Transverse colon (tissue), 3 donors: ENCODE measurements at regions not wholly inside any gene's neighbourhood (a gene's known extent, or its start where the extent isn't known, plus 50 kb on each side); places are given as distances from the start of the nearest gene placed in this dataset.

Experiments
- CTCF ChIP-seq, 5 experiments: fragments of 200-600 bp in 3 of 5; fragments of 450-650 bp in 2 of 5; sonication (generic) in 3 of 5; IDR thresholded peaks; 1 replicate in 2 of 5; 2 replicates in 3 of 5; pipeline ENCODE4 v1.5.1; 2016 to 2017; ENCODE audit warnings: antibody characterized with exemption in 5 of 5, inconsistent platforms in 3 of 5, mild to moderate bottlenecking in 2 of 5, moderate library complexity in 1 of 5
- POLR2A ChIP-seq: fragments of 450-650 bp; IDR thresholded peaks from one replicate; pipeline ENCODE4 v1.6.1; 2016; ENCODE audit warnings: antibody characterized with exemption, mild to moderate bottlenecking, moderate library complexity

- TF ChIP-seq CTCF (IDR thresholded peaks at IDR 0.05) (no peak), POLR2A (no peak)
These were observed 647.0 kb downstream of the EFNA5 start for GRCh38 chr5:107023732-107024131.
